Fibroblast of pulmonary artery (primary cell): ENCODE measurements at regions not wholly inside any gene's neighbourhood (a gene's known extent, or its start where the extent isn't known, plus 50 kb on each side); places are given as distances from the start of the nearest gene placed in this dataset.

Source experiments
- DNase-seq: peaks from one replicate; pipeline ENCODE4 v3.0.0-alpha.2; 2010; ENCODE audit warnings: low read depth
- H3K4me3 ChIP-seq: replicated peaks from 2 replicates; pipeline ENCODE4 v1.5.1; 2011; ENCODE audit warnings: low read depth, mild to moderate bottlenecking, control low read depth, low read length, moderate library complexity
- CTCF ChIP-seq: IDR thresholded peaks from 2 replicates; pipeline ENCODE4 v1.5.1; 2011; ENCODE audit warnings: mild to moderate bottlenecking, control low read depth, low read length, inconsistent platforms; ENCODE audit errors: missing control alignments

- H3K4me3 ChIP-seq: no peak overlapping the region
- no peak for TF ChIP-seq CTCF
- no peak for DNase-seq
Observed at GRCh38 chr16:59190731-59191130, 456.6 kb upstream of the GOT2 start.

- no peak for DNase-seq
- no peak for TF ChIP-seq CTCF
- no peak overlapping the region for H3K4me3 ChIP-seq
Observed at GRCh38 chr16:59188029-59188428, 453.9 kb upstream of the GOT2 start.

GRCh38 chr16:59181821-59182420, 447.8 kb upstream of the GOT2 start:
- no peak overlapping the region for H3K4me3 ChIP-seq
- TF ChIP-seq CTCF: no peak
- no peak for DNase-seq

- DNase-seq: no peak
- H3K4me3 ChIP-seq: no peak overlapping the region
- TF ChIP-seq CTCF: no peak
Observed at GRCh38 chr16:59180083-59180476, 446.0 kb upstream of the GOT2 start.

GRCh38 chr16:59179446-59180082, 445.4 kb upstream of the GOT2 start:
- no peak for TF ChIP-seq CTCF
- no peak overlapping the region for H3K4me3 ChIP-seq
- no peak for DNase-seq

- H3K4me3 ChIP-seq: no peak overlapping the region
- TF ChIP-seq CTCF: no peak
- no peak for DNase-seq
Observed at GRCh38 chr16:59173408-59173831, 439.3 kb upstream of the GOT2 start.
